HL-60 (cell line): ENCODE measurements at regions not wholly inside any gene's neighbourhood (a gene's known extent, or its start where the extent isn't known, plus 50 kb on each side); places are given as distances from the start of the nearest gene placed in this dataset.
A peak's percentile ranks its signal among the peaks of the same experiment; 100 is the strongest.

ENCODE experiments used
- DNase-seq, 2 experiments: peaks; one replicate each; pipeline ENCODE4 v3.0.0-alpha.2; 2010 to 2020; ENCODE audit warnings: low read depth in 1 of 2, low spot score in 1 of 2
- H3K27ac ChIP-seq: fragments of 250-450 bp; sonication (Bioruptor Pico); replicated peaks from 2 replicates; pipeline ENCODE4 v1.5.1; 2020; ENCODE audit warnings: mild to moderate bottlenecking, moderate library complexity
- H3K27me3 ChIP-seq: fragments of 250-450 bp; sonication (Bioruptor Pico); 2 replicates; pipeline ENCODE4 v1.5.1; 2021; ENCODE audit warnings: mild to moderate bottlenecking, moderate library complexity; ENCODE audit not compliant: insufficient read depth, poor library complexity, severe bottlenecking
- H3K4me3 ChIP-seq: replicated peaks from 2 replicates; pipeline ENCODE4 v1.5.1; 2011; ENCODE audit warnings: mild to moderate bottlenecking, control low read depth, low read length; ENCODE audit not compliant: insufficient read depth
- CTCF ChIP-seq: IDR thresholded peaks from one replicate; pipeline ENCODE4 v1.5.1; 2011; ENCODE audit warnings: low read length, control low read depth, inconsistent platforms; ENCODE audit not compliant: insufficient read depth
- GABPA ChIP-seq: IDR thresholded peaks from 2 replicates; pipeline ENCODE4 v1.6.1; 2012; ENCODE audit warnings: low read depth
- POLR2AphosphoS5 ChIP-seq: IDR thresholded peaks from 2 replicates; pipeline ENCODE4 v1.6.1; 2012; ENCODE audit warnings: low read depth
- REST ChIP-seq: IDR thresholded peaks from 2 replicates; pipeline ENCODE4 v1.6.1; 2012; ENCODE audit warnings: low read depth; ENCODE audit not compliant: insufficient replicate concordance
- SPI1 ChIP-seq: IDR thresholded peaks from 2 replicates; pipeline ENCODE4 v1.6.1; 2012; ENCODE audit warnings: low read depth, mild to moderate bottlenecking, borderline replicate concordance

GRCh38 chr7:17706734-17707133 lies 233.6 kb downstream of the SNX13 start:
- DNase-seq, result peak; percentile 12 to 63
- H3K4me3 ChIP-seq, result no peak overlapping the region
- peak; percentile 34 for TF ChIP-seq CTCF
- TF ChIP-seq GABPA, result no peak
- H3K27me3 ChIP-seq, result no peaks in the 10 kb centered on the region
- H3K27ac ChIP-seq, result no peak overlapping the region

- TF ChIP-seq GABPA, result no peak
- no peak for TF ChIP-seq POLR2AphosphoS5
- no peak overlapping the region for H3K4me3 ChIP-seq
- no peak for DNase-seq
- H3K27me3 ChIP-seq, result no peaks in the 10 kb centered on the region
- H3K27ac ChIP-seq, result no peak overlapping the region
Measured at GRCh38 chr7:17709127-17709526, 231.2 kb downstream of the SNX13 start.

GRCh38 chr7:17709599-17709998 lies 230.7 kb downstream of the SNX13 start:
- no peaks in the 10 kb centered on the region for H3K27me3 ChIP-seq
- TF ChIP-seq REST, result no peak
- no peak for TF ChIP-seq SPI1
- TF ChIP-seq POLR2AphosphoS5, result no peak
- TF ChIP-seq GABPA, result no peak
- no peak for TF ChIP-seq CTCF
- no peak overlapping the region for H3K27ac ChIP-seq
- no peak for DNase-seq
- no peak overlapping the region for H3K4me3 ChIP-seq

- DNase-seq, result no peak
- Histone ChIP-seq H3K27me3 (no peaks in the 10 kb centered on the region), H3K4me3 (no peak overlapping the region), H3K27ac (no peak overlapping the region)
- no peak for TF ChIP-seq REST
- no peak for TF ChIP-seq GABPA
- no peak for TF ChIP-seq CTCF
- no peak for TF ChIP-seq POLR2AphosphoS5
- TF ChIP-seq SPI1, result no peak
Measured at GRCh38 chr7:17710312-17710711, 230.0 kb downstream of the SNX13 start.
